Thyroid gland (tissue), 4 donors: ENCODE measurements at regions not wholly inside any gene's neighbourhood (a gene's known extent, or its start where the extent isn't known, plus 50 kb on each side); places are given as distances from the start of the nearest gene placed in this dataset.

Experiments
- POLR2A ChIP-seq, 2 donors: fragments of 450-650 bp; IDR thresholded peaks; one replicate each; pipeline ENCODE4 v1.6.1; 2017; ENCODE audit warnings: antibody characterized with exemption in 2 of 2, mild to moderate bottlenecking in 2 of 2, moderate library complexity in 1 of 2
- TF ChIP-seq, protein P1 (sequence below), 6 experiments: fragments of 200-600 bp in 3 of 6; fragments of 450-650 bp in 3 of 6; sonication (generic) in 3 of 6; IDR thresholded peaks; one replicate each; pipeline ENCODE4 v1.5.1; 2016 to 2019; ENCODE audit warnings: antibody characterized with exemption in 6 of 6, mild to moderate bottlenecking in 2 of 6, inconsistent platforms in 1 of 6, moderate library complexity in 1 of 6

DNA sequence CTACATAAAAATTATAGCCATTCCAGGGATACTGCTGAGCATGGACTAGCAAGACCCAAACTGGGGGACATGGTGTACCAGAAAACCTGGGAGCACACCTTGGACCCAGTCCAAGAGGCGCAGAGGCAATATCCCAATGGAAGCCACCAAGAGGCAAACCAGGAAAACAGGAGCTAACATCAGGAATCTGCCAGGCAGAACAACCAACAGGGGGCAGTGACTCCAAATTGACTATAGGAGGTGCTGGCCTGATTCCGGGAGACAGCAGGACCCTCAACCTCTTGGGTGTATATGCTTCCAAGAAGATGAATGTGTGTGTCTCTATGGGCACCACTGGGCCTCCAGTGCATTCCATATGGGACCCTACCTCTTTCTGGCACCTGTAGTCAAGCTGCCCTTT lies 172.7 kb upstream of the ARL4C start:
- TF ChIP-seq, protein P1, sequence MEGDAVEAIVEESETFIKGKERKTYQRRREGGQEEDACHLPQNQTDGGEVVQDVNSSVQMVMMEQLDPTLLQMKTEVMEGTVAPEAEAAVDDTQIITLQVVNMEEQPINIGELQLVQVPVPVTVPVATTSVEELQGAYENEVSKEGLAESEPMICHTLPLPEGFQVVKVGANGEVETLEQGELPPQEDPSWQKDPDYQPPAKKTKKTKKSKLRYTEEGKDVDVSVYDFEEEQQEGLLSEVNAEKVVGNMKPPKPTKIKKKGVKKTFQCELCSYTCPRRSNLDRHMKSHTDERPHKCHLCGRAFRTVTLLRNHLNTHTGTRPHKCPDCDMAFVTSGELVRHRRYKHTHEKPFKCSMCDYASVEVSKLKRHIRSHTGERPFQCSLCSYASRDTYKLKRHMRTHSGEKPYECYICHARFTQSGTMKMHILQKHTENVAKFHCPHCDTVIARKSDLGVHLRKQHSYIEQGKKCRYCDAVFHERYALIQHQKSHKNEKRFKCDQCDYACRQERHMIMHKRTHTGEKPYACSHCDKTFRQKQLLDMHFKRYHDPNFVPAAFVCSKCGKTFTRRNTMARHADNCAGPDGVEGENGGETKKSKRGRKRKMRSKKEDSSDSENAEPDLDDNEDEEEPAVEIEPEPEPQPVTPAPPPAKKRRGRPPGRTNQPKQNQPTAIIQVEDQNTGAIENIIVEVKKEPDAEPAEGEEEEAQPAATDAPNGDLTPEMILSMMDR (IDR thresholded peaks at IDR 0.05): no peak
- TF ChIP-seq POLR2A (IDR thresholded peaks at IDR 0.05): no peak
